ENCODE measurements at regions not wholly inside any gene's neighbourhood (a gene's known extent, or its start where the extent isn't known, plus 50 kb on each side); places are given as distances from the start of the nearest gene placed in this dataset.

- TF ChIP-seq YY1 (IDR thresholded peaks at IDR 0.05; ENCODE audit: insufficient read depth, insufficient read length) (no peak), ZNF274 (IDR thresholded peaks at IDR 0.05; ENCODE audit: low read depth, low read length) (no peak)
Observed at GRCh38 chr4:111636961-111637585, 508.2 kb upstream of the FAM241A start.

Data from NT2/D1 (cell line).